Mucosa of descending colon (tissue), 3 donors: ENCODE measurements at regions not wholly inside any gene's neighbourhood (a gene's known extent, or its start where the extent isn't known, plus 50 kb on each side); places are given as distances from the start of the nearest gene placed in this dataset.

ENCODE experiments used
- ATAC-seq: fragments of 200-7000 bp; cut with Tn5 transposase; one replicate; pipeline ENCODE4 v1.9.1; 2020; ENCODE audit warnings: mild to moderate bottlenecking, moderate library complexity
- DNase-seq, 3 donors: peaks; one replicate each; pipeline ENCODE4 v3.0.0-alpha.2; 2020
- H3K36me3 ChIP-seq: fragments of 200-600 bp; one replicate; pipeline ENCODE4 v1.8.0; 2021; ENCODE audit warnings: low read depth, mild to moderate bottlenecking
- H3K4me1 ChIP-seq: fragments of 200-600 bp; one replicate; pipeline ENCODE4 v1.8.0; 2021; ENCODE audit warnings: low read depth, mild to moderate bottlenecking
- H3K4me3 ChIP-seq: fragments of 200-600 bp; one replicate; pipeline ENCODE4 v1.8.0; 2021; ENCODE audit warnings: mild to moderate bottlenecking
- H3K9me3 ChIP-seq: fragments of 200-600 bp; one replicate; pipeline ENCODE4 v1.8.0; 2021; ENCODE audit warnings: mild to moderate bottlenecking
- intact Hi-C, 2 donors: fragments of 100-400 bp; cut with DNase I in 1 of 2; cut with micrococcal nuclease in 1 of 2; formaldehyde crosslinking; loops; one replicate each; pipeline versions ENCODE4 v1.11.0 to v1.11.1; 2022; cut with DNase I, micrococcal nuclease
- TF ChIP-seq, protein P1 (sequence below): fragments of 200-600 bp; IDR thresholded peaks from one replicate; pipeline ENCODE4 v1.8.0; 2022; ENCODE audit warnings: antibody characterized with exemption, mild to moderate bottlenecking
- donor health status: DM: no; HTN: no; CAD: no; lungs with moderate emphysema.
- donor health status: DM: no; HTN: no; CAD: no.
- donor health status: DM: no; HTN: yes; CAD: no.

- no peak overlapping the region for H3K4me3 ChIP-seq
These were observed 294.6 kb downstream of the FLRT2 start for GRCh38 chr14:85824526-85824925.

GRCh38 chr14:85822236-85822635 is 292.3 kb downstream of the FLRT2 start:
- intact Hi-C loops = no loop called here
- no peak for DNase-seq
- no peaks in the 10 kb centered on the region for H3K36me3 ChIP-seq
- TF ChIP-seq, protein P1, sequence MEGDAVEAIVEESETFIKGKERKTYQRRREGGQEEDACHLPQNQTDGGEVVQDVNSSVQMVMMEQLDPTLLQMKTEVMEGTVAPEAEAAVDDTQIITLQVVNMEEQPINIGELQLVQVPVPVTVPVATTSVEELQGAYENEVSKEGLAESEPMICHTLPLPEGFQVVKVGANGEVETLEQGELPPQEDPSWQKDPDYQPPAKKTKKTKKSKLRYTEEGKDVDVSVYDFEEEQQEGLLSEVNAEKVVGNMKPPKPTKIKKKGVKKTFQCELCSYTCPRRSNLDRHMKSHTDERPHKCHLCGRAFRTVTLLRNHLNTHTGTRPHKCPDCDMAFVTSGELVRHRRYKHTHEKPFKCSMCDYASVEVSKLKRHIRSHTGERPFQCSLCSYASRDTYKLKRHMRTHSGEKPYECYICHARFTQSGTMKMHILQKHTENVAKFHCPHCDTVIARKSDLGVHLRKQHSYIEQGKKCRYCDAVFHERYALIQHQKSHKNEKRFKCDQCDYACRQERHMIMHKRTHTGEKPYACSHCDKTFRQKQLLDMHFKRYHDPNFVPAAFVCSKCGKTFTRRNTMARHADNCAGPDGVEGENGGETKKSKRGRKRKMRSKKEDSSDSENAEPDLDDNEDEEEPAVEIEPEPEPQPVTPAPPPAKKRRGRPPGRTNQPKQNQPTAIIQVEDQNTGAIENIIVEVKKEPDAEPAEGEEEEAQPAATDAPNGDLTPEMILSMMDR = no peak
- no peaks in the 10 kb centered on the region for H3K4me1 ChIP-seq
- no peak for ATAC-seq
- peaks cover 33% of the 10 kb centered on the region for H3K9me3 ChIP-seq
- no peak overlapping the region for H3K4me3 ChIP-seq

More at GRCh38 chr14:85824526-85824925, 294.6 kb downstream of the FLRT2 start:
- H3K4me1 ChIP-seq = no peaks in the 10 kb centered on the region
- no peak for ATAC-seq
- TF ChIP-seq, protein P1 = no peak
- DNase-seq = no peak
- no peaks in the 10 kb centered on the region for H3K36me3 ChIP-seq
- intact Hi-C loops = no loop called here
- peaks cover 24% of the 10 kb centered on the region for H3K9me3 ChIP-seq

- H3K4me3 ChIP-seq = no peak overlapping the region
- H3K36me3 ChIP-seq = no peaks in the 10 kb centered on the region
- TF ChIP-seq, protein P1 = no peak
- intact Hi-C loops = no loop called here
- H3K9me3 ChIP-seq = peaks cover 18% of the 10 kb centered on the region
- H3K4me1 ChIP-seq = no peaks in the 10 kb centered on the region
- DNase-seq (no peak), ATAC-seq (no peak)
These were observed 287.5 kb downstream of the FLRT2 start for GRCh38 chr14:85817430-85817829.

DNA sequence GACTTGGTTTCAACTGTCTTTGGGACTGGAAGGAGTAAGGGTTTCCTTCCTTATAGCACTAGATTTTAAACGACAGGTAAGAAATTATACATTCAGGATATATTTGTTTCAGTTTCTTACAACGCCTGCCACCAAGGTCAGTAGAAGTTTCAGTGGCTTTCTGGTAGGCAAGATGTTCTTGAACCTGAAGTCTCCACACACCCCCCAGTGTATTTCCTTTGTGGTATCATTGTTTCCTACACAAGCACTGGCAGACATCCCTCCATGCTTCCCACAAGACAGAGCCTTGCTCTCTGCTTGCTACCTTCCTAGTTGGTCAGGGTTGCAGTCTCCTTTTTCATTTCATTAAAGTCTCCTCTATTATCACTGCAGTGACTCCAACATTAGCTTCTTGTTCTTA is 283.1 kb downstream of the FLRT2 start:
- intact Hi-C loops = no loop called here
- no peak for DNase-seq
- TF ChIP-seq, protein P1 = no peak
- ATAC-seq = no peak
- Histone ChIP-seq H3K4me3 (no peak overlapping the region), H3K4me1 (no peaks in the 10 kb centered on the region), H3K9me3 (peaks cover 21% of the 10 kb centered on the region), H3K36me3 (no peaks in the 10 kb centered on the region)

DNA sequence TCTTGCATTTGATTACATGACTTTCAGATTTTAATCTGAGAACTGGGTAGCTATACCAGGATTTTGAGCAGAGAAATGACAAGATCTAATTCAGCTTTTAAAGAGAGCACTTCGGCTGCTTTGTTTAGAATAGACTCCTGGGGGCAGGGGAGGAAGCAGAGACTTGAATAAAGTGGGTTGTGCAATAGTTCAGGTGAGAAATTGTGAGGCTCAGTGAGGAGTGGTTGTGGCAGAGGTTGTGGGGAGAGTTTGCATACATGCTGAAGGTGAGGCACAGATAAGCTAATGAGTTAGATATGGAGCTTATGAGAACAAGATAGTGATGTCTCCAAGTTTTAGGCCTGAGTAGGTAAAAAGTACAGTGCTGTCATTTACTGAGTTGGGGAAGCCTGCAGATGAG is 281.4 kb downstream of the FLRT2 start:
- ATAC-seq (no peak), DNase-seq (no peak)
- TF ChIP-seq, protein P1 = no peak
- no peaks in the 10 kb centered on the region for H3K36me3 ChIP-seq
- peaks cover 24% of the 10 kb centered on the region for H3K9me3 ChIP-seq
- no peaks in the 10 kb centered on the region for H3K4me1 ChIP-seq
- no peak overlapping the region for H3K4me3 ChIP-seq
- intact Hi-C loops = no loop called here

DNA sequence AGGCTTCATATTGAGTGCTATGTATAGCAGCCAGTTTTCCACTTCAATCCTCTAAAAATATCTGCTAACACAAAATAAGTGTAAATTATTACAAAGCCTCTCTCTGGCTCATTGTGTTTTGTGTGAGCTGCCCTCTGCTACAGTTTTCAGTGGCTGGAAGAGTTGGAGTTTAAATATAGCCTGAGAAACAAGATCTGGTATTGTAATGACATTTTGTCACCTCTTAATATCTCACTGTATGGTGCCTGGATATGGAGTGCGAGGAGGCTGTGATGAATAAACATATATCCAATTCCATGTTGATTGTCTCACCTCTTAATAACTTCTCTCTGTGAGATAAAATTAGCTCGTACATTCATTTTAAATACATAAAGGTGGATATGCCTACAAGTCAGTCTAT is 269.7 kb downstream of the FLRT2 start:
- H3K36me3 ChIP-seq = no peaks in the 10 kb centered on the region
- H3K4me3 ChIP-seq = no peak overlapping the region
- no peak for DNase-seq
- no peaks in the 10 kb centered on the region for H3K4me1 ChIP-seq
- TF ChIP-seq, protein P1 = no peak
- H3K9me3 ChIP-seq = peaks cover 20% of the 10 kb centered on the region
- intact Hi-C loops = no loop called here
- no peak for ATAC-seq
